ENCODE measurements at regions not wholly inside any gene's neighbourhood (a gene's known extent, or its start where the extent isn't known, plus 50 kb on each side); places are given as distances from the start of the nearest gene placed in this dataset.

DNA sequence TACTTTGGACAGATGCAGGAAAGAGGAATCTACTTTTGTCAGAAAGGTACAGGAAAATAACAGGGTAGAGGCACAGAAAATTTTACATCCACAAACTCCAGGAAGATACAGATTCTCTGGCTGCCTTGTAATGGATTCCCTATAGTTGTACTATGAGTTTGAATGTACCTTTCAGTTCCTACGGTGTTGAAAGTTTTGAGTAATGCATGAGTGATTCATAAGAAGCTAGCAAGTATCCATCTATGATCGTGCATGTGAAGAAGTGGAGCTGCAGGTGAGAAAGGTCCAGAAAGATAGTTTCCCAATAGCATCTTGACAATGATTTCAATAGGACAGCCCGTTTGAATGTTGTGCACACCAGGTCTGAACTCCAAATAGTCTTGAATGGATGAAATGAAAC lies 786.5 kb upstream of the ROBO1 start:
- TF ChIP-seq, protein P1, sequence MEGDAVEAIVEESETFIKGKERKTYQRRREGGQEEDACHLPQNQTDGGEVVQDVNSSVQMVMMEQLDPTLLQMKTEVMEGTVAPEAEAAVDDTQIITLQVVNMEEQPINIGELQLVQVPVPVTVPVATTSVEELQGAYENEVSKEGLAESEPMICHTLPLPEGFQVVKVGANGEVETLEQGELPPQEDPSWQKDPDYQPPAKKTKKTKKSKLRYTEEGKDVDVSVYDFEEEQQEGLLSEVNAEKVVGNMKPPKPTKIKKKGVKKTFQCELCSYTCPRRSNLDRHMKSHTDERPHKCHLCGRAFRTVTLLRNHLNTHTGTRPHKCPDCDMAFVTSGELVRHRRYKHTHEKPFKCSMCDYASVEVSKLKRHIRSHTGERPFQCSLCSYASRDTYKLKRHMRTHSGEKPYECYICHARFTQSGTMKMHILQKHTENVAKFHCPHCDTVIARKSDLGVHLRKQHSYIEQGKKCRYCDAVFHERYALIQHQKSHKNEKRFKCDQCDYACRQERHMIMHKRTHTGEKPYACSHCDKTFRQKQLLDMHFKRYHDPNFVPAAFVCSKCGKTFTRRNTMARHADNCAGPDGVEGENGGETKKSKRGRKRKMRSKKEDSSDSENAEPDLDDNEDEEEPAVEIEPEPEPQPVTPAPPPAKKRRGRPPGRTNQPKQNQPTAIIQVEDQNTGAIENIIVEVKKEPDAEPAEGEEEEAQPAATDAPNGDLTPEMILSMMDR (IDR thresholded peaks at IDR 0.05) = no peak
- no peak for TF ChIP-seq POLR2A (IDR thresholded peaks at IDR 0.05)

All from esophagus squamous epithelium (tissue), 4 donors.